GM19328 (cell line): ENCODE measurements at regions not wholly inside any gene's neighbourhood (a gene's known extent, or its start where the extent isn't known, plus 50 kb on each side); places are given as distances from the start of the nearest gene placed in this dataset.

ENCODE experiments used
- ATAC-seq: cut with Tn5 transposase; IDR thresholded peaks from one replicate; pipeline ENCODE4 v1.9.1; 2021; ENCODE audit warnings: mild to moderate bottlenecking, moderate library complexity; ENCODE audit not compliant: unreplicated experiment

DNA sequence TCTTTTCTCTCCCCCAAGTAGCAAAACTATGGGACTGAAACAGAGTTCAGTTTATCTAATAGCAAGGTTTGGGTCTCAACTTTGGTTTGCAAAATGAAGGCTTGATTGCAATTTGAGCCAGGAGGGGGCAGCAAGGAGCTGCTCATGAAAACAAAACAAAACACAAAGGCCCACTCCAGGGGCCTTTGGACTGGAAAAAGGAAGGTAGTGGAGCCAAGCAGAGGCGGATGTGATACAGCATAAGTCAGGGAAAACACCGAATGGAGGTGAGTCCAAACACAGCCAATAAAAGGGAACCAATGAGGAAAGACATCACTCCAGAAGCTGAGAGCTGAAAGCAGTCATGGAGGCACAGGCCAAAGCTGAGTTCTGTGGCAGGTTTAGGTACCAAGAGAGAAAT, 799.7 kb upstream of the ACVR2A start:
- ATAC-seq, result no peak

- ATAC-seq, result no peak
These were observed 803.7 kb upstream of the ACVR2A start for GRCh38 chr2:147041121-147041494.

GRCh38 chr2:147040298-147041120, 804.3 kb upstream of the ACVR2A start:
- ATAC-seq, result no peak

DNA sequence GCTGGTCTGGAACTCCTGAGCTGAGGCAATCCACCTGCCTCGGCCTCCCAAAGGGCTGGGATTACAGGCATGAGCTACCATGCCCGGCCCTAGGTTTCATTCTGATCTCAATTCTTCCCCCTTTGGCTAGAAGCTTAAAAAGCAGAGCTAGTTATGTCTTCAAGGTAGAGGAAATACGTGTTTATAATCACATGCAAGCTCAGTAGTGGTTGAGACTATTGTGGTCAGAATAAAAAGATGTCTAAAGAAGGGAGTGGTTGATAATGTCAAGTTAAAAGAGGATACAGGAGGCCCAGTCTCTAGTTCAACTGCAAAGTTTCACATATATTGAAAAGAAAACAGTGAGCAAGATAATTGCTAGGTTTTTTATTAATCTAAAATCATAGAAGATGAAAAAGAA, 807.8 kb upstream of the ACVR2A start:
- no peak for ATAC-seq

- ATAC-seq, result no peak
These were observed 811.8 kb upstream of the ACVR2A start for GRCh38 chr2:147033044-147033443.

GRCh38 chr2:147031897-147032296, 812.9 kb upstream of the ACVR2A start:
- no peak for ATAC-seq

DNA sequence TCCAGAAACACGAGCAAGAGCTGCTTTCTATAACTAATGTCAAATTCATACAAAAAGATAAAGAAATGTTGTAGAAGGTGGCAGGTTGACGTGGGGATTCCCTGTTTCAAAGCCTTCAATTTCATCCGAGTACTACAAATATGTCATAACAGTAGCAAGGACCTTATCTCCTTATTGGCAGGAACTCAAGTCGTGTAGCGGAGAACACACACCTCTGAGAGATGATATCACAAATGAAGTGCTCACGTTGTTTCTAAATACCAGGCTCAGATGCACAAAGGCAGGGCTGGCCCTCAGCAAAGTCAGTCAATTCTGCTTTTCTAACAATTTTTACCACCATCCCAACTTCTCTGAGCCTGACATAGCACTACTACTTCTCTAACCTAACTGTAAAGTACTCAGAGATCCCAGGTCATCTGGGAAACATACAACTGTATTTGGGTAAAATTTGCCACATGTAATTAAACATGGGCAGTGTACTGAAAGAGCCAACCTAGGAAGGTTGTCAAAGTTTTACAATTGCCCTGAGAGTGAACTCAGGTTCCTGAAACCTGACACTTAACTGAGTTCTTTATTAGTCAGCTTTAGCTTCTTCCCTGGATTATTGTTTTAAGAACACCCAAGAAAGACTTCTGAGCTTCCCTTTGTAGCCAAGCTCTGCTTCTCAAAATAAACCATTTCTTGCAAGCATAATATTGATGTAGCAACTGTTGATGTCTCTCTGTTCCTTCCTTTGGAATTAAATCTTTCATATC, 813.7 kb upstream of the ACVR2A start:
- no peak for ATAC-seq

DNA sequence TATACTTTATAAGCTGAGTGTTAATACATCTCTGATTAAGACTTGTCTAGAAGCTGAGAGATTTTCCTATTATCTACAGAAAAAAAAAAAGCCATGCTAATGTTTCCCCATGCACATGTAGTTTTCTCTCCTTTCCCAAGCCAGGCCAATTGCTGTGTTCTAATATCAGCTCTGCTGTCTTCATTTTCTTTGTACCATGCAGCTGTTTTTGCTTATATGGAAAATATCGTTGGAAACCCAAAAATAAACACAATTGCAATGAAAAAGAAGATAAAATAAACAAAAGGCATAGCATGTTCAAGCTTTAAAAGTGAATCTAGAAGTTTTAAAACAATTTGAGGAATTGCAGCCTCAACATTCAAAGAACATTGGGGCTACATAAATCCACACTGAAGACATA, 817.4 kb upstream of the ACVR2A start:
- ATAC-seq, result no peak

DNA sequence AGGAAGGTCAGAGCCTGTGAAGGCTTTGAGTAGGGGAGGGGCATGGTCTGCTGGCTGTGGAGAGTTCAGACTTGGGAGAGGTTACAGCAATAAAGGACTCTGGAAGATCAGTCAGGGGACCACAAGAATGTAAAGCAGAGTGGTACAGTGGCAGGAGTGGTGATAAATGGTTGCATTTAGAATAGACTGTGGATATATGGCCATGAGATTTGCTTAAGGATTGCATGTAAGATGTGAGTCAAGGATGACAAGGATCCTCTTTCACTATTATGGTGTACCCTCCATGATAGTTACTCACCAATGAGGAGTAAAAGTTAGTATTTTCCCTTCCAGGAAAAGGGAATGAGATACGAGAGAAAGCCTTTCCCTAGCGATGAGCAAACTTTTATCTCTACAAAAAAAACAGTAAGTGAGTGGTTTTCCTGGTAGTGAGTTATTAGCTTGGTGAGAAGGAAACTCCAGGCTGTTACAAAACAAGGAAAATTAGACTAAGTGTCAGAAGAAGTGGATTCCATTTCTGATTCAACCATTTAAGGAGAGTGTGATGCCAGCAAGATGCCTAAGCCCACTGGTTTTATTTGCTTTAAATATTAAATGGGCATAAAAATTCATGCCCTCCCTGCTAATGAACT, 818.0 kb upstream of the ACVR2A start:
- ATAC-seq, result no peak

GRCh38 chr2:147025646-147026585, 818.9 kb upstream of the ACVR2A start:
- no peak for ATAC-seq

- ATAC-seq, result no peak
These were observed 825.5 kb upstream of the ACVR2A start for GRCh38 chr2:147019311-147019710.

GRCh38 chr2:147017951-147018645, 826.7 kb upstream of the ACVR2A start:
- ATAC-seq, result no peak

DNA sequence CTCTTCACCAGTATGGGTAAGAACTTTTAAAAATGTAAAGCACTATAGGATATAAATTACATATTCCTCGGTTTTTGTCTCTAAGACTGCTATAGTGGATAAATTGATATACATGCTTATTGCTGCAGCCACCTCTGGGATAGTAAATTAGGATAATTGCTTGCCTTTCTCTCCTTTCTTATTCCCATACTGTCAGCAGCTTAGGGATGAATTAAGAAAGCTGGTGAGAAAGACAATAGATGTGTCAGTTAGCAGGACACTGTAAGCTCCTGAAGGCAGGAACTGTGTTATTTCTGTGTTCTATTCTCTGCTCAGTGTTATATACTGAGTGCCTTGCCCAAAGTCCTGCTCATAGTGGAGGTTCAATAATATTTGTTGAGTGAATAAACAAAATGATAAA, 828.6 kb upstream of the ACVR2A start:
- ATAC-seq, result no peak

GRCh38 chr2:147015591-147015990, 829.2 kb upstream of the ACVR2A start:
- ATAC-seq, result no peak

DNA sequence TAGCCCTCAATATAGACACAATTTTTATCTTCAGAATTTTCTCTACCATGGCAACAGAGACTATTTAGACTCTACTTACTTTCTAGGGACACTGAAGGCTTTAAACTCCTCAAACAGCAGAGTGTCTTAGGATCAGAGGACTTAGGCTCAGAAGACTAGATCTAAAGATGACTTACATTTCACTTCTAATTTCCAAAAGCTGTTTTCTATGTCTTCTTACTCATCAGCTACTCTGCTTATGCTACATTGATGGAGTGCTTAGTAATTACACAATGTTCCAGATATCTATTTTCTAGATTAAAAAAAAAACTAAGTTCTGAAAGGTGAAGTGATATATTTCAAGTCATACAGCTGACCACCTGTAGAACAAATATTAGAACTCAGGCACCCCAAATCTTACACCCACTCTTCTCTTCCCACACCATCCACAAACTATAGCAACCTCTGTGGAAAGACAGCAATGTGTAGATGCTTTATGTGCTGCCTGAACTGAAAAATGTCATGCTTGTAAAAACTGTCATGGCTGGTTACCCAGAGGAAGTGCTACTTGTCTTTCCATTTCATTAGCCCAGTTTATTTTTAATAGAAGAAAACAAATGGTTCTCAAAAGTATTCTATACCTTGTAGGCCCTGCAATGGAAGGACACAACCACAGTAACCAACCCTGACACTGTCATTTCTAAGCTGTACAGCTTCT, 831.0 kb upstream of the ACVR2A start:
- no peak for ATAC-seq

DNA sequence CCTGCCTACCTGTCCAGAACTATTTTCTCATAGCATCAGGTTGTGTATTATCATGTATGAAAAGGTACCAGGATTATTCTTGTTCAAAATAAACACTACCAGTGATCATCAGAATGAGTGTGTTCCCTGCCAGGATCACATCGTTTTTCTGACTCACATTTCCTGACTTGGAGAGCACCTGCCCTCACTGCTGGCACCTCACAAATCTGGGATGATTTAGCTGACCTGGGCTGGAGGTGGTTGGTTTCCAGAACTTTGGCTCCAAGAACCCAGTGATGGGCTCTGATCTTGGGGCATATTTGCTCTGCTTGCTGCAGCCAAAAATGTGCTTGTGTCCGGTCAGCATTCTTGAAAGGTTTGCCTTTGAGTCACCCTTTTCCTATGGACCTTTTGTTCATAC, 836.3 kb upstream of the ACVR2A start:
- no peak for ATAC-seq

GRCh38 chr2:147006736-147007141, 838.1 kb upstream of the ACVR2A start:
- ATAC-seq, result no peak

- no peak for ATAC-seq
These were observed 841.7 kb upstream of the ACVR2A start for GRCh38 chr2:147003081-147003480.

- no peak for ATAC-seq
These were observed 842.6 kb upstream of the ACVR2A start for GRCh38 chr2:147002256-147002655.

DNA sequence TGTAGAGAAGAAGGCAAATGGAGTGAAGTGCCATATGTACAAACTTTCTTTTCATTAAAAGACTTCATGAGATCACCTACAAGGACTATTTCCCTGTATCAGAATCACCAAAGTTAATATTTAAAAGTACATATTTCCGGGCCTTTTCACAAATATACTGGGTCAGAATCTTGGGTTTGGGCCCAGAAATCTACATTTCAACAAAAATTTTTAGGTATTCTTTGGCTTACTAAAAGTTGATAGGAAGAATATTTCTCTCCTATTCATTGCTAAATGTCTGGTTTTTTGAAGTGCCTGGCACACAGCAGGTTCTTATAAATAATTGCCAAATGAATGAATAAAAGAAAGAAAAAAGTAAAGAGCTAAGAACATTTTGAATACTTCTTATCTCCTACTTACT, 843.8 kb upstream of the ACVR2A start:
- no peak for ATAC-seq
